ENCODE measurements at regions not wholly inside any gene's neighbourhood (a gene's known extent, or its start where the extent isn't known, plus 50 kb on each side); places are given as distances from the start of the nearest gene placed in this dataset.

DNA sequence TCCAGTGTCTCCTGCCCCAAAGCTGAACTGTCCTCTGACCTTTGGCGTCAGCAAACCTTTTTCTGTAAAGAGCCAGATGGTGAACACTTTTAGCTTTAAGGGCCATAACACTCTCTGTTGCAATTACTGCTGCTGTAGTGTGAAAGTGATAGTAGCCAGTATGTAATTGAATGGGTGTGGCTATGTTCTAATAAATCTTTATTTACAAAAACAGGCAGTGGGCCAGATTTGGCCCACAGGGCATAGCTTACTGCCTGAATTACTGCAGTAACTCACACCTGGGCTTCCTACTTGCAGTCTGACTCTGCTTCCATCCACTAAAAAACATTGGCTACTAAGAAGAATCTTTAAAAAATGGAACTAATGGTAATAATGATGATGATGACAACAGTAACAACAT lies 68.0 kb upstream of the SLC6A11 start:
- Histone ChIP-seq H3K36me3 (replicated peaks; ENCODE audit: control insufficient read depth, insufficient read depth, low read length) (no peaks in the 10 kb centered on the region), H3K27me3 (ENCODE audit: control insufficient read depth, insufficient read depth, low read length) (no peaks in the 10 kb centered on the region; the same call in 1 of the 2 replicates), H3K4me3 (ENCODE audit: insufficient read depth, low read depth, low read length) (no peak overlapping the region)
- DNase-seq: no peak

DNA sequence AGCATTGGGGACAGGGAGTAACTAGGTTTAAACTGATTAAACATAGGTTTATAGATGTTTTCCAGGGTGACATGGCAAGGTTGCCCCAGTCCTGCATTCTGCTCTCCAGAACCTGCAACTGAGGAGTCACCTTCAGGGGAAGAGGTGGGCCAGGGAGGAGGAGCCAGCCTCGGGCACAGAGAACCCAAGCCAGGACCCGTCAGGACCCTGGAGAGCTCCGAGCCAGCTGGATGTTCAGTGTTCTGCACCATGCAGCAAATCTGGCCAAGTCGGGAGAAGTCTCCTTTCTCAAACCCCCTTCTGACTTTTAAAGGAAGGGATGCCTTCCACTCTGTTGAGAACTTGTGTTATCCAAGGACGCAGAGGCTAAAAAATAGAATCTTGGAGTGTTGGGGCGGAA lies 62.1 kb upstream of the SLC6A11 start:
- H3K4me3 ChIP-seq (ENCODE audit: insufficient read depth, low read depth, low read length): no peak overlapping the region
- no peaks in the 10 kb centered on the region for H3K36me3 ChIP-seq (replicated peaks; ENCODE audit: control insufficient read depth, insufficient read depth, low read length)
- no peaks in the 10 kb centered on the region; the same call in 1 of the 2 replicates for H3K27me3 ChIP-seq (ENCODE audit: control insufficient read depth, insufficient read depth, low read length)
- peak; percentile 68 for DNase-seq

DNA sequence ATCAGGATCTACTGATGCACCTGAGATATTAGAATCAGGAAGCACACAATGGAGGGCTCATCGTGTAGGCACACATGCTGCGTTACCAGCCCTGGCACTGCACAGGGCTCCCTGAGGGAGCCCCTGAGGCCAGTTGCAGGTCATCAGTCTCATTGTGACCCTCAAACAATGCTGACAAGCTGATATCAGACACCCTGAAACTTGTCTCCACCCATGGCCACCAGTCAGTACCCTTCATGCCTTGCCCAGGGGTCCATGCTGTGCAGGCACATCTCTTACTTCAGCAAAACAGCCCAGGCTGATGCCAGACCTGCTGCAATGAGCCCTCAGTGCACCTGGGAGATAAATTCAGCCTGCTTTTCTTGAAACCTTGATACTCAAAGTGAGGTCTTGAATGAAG lies 59.5 kb upstream of the SLC6A11 start:
- DNase-seq: no peak
- Histone ChIP-seq H3K27me3 (ENCODE audit: control insufficient read depth, insufficient read depth, low read length) (no peaks in the 10 kb centered on the region), H3K36me3 (replicated peaks; ENCODE audit: control insufficient read depth, insufficient read depth, low read length) (no peaks in the 10 kb centered on the region), H3K4me3 (ENCODE audit: insufficient read depth, low read depth, low read length) (no peak overlapping the region)

DNA sequence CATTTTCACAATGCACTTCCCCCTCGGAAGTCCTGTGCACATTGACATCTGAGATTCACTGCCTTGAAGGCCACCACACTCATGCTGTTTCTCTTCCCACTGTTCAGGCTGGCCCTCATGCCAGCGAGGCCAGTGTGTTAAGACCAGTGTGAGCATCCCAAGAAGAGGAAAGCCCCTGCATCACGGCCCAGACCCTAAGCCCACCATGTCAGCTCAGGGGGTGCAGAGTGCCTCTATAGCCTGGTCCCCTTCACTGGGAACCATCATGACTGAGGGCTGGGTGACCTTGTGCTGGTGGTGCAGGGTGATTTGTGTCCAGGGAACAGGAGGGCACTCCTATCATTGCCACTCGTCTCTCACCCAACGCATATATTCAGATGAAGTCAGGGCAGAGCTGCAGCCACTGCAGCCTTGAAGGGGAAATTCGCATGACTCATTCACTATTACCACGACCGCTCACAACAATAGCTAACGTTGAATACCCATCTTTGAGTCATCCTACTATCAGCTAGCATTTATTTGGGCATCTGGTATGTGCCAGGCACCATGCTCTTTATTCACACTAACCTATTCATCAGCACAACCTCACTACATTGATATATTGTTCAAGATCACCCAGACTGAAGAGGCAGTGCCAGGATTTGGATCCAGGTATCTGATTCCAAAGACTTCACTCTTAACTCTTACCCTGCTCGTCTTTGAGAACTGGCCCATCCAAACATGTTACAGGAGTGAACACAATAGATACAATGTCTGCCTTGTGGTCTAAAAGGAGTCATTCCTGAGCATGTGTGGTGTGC lies 58.8 kb upstream of the SLC6A11 start:
- Histone ChIP-seq H3K27me3 (ENCODE audit: control insufficient read depth, insufficient read depth, low read length) (no peaks in the 10 kb centered on the region), H3K36me3 (replicated peaks; ENCODE audit: control insufficient read depth, insufficient read depth, low read length) (no peaks in the 10 kb centered on the region), H3K4me3 (ENCODE audit: insufficient read depth, low read depth, low read length) (no peak overlapping the region)
- DNase-seq: no peak

DNA sequence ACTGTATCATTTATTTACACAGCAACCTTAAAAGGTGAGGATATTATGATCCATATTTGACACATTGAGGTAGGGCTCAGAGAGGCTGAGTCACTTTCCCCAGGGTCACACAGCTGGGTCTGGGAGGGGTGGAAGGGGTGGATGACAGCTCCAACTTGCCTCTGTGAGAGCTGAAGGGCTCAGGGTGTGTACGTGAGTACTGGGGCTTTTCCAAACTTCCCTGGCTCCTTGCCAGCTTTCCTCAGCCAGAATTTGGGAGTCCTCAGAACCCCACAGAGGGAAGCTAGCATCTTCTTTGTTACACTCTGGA lies 58.3 kb upstream of the SLC6A11 start:
- DNase-seq: no peak
- Histone ChIP-seq H3K4me3 (ENCODE audit: insufficient read depth, low read depth, low read length) (no peak overlapping the region), H3K36me3 (replicated peaks; ENCODE audit: control insufficient read depth, insufficient read depth, low read length) (no peaks in the 10 kb centered on the region), H3K27me3 (ENCODE audit: control insufficient read depth, insufficient read depth, low read length) (no peaks in the 10 kb centered on the region)

DNA sequence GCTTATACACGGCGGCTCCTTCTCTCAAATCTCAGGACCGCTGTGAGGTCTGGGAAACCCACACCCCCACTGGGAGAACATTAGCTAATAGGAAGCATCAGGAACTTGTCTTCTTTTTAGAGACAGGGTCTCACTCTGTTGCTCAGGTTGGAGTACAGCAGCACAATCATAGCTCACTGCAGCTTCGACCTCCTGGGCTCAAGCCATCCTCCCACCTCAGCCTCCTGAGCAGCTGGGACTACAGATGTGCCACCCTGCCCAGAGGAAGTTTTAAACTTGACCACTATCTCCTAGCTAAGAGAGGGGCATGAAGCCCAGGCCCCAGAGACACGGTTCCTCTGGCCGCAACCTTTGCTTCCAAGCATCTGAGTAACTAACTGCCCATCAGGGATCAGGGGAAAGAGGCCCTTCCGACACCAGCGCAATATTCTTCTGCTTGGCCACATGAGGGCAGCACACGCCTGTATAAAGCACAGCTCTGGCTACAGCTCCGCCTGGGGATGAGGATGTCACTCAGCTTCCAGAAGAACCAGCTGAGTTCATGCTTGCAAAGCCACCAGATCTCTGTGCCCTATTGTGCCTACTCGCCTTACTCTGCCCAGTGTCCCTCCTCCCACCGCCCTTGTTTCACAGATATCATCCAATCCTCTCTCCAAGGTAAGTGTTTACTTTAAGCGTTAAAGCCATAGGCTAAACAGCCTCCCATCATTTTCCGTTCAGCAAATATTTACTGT lies 57.6 kb upstream of the SLC6A11 start:
- H3K36me3 ChIP-seq (replicated peaks; ENCODE audit: control insufficient read depth, insufficient read depth, low read length): no peaks in the 10 kb centered on the region
- no peak overlapping the region for H3K4me3 ChIP-seq (ENCODE audit: insufficient read depth, low read depth, low read length)
- H3K27me3 ChIP-seq (ENCODE audit: control insufficient read depth, insufficient read depth, low read length): no peaks in the 10 kb centered on the region
- peak; percentile 80 for DNase-seq

DNA sequence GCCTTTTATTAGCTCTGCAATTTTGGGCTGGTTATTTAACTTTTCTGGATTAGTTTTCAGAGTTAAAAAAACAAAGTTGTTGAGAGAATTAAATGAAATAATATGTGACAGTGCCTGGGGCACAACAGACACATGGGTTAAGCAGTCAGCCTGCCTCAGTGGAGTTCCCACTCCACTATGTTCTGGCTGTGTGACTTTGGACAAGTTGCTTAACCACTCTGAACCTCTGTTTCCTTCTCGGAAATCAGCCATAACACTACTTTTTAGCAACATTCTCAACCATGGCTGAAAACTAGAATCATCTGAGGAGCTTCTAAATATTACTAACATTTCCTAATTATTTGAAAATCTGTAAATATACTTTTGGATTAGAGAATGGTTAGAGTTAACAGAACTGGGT lies 56.5 kb upstream of the SLC6A11 start:
- no peak for DNase-seq
- Histone ChIP-seq H3K36me3 (replicated peaks; ENCODE audit: control insufficient read depth, insufficient read depth, low read length) (no peaks in the 10 kb centered on the region), H3K4me3 (ENCODE audit: insufficient read depth, low read depth, low read length) (no peak overlapping the region), H3K27me3 (ENCODE audit: control insufficient read depth, insufficient read depth, low read length) (no peaks in the 10 kb centered on the region)

DNA sequence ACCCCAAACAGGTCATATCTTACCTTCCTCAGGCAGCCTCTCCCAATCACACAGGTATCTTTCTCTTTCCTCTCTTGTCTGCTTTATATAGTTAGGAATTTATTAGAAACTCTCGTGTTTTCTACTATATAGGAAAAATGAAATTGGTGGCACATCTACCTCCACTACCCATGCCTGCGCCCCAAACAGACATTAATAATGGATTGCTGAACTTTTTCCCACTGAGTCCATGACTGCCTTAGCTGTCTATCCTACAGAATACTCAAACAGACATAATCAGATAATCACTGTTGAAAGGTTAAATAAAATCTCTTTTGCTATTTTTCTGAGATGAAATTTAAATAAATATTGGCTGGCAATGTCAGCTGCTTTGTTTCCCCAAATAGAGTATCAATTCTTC lies 55.8 kb upstream of the SLC6A11 start:
- no peak for DNase-seq
- no peak overlapping the region for H3K4me3 ChIP-seq (ENCODE audit: insufficient read depth, low read depth, low read length)
- H3K27me3 ChIP-seq (ENCODE audit: control insufficient read depth, insufficient read depth, low read length): no peaks in the 10 kb centered on the region
- no peaks in the 10 kb centered on the region for H3K36me3 ChIP-seq (replicated peaks; ENCODE audit: control insufficient read depth, insufficient read depth, low read length)

DNA sequence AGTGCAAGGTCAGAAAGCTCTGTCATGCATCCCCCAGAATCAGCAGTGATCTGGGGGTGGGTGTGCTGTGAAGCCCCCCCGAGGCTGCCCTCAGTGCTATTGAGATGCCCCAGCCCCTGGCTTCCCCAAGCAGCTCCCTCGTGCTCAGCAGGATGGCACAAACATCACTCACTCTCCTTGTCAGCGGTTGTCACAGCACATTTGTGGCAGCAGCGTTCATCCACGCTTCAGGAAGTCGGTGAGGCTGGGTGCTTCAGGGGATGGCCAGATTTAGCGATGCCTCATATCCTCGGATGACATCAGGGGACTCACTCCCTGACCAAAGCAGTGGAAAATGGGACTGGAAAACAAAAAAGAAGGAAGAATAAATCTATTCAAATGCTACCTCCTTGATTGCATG lies 54.4 kb upstream of the SLC6A11 start:
- H3K27me3 ChIP-seq (ENCODE audit: control insufficient read depth, insufficient read depth, low read length): no peaks in the 10 kb centered on the region
- H3K36me3 ChIP-seq (replicated peaks; ENCODE audit: control insufficient read depth, insufficient read depth, low read length): no peaks in the 10 kb centered on the region
- DNase-seq: no peak
- no peak overlapping the region for H3K4me3 ChIP-seq (ENCODE audit: insufficient read depth, low read depth, low read length)

DNA sequence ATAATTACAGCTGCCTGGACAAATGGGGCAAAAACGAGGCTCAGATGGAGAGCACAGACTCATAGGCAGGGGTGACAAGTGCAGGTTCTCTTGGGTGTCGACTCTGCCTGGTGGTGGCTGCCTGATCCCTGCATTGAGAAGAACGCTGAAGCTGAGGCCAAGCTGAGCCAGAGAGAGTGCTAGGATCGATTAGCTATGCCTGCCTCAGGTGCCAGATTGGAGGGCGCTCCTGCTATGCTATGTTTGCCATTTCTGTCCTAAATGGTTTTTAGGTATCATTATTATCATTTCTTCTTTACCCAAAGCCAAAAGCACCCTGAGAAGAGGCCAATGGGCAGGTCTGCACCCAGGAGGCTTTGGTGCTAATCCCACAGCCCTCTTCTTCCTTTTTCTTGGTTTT lies 53.9 kb upstream of the SLC6A11 start:
- Histone ChIP-seq H3K27me3 (ENCODE audit: control insufficient read depth, insufficient read depth, low read length) (no peaks in the 10 kb centered on the region), H3K36me3 (replicated peaks; ENCODE audit: control insufficient read depth, insufficient read depth, low read length) (no peaks in the 10 kb centered on the region), H3K4me3 (ENCODE audit: insufficient read depth, low read depth, low read length) (no peak overlapping the region)
- DNase-seq: no peak

DNA sequence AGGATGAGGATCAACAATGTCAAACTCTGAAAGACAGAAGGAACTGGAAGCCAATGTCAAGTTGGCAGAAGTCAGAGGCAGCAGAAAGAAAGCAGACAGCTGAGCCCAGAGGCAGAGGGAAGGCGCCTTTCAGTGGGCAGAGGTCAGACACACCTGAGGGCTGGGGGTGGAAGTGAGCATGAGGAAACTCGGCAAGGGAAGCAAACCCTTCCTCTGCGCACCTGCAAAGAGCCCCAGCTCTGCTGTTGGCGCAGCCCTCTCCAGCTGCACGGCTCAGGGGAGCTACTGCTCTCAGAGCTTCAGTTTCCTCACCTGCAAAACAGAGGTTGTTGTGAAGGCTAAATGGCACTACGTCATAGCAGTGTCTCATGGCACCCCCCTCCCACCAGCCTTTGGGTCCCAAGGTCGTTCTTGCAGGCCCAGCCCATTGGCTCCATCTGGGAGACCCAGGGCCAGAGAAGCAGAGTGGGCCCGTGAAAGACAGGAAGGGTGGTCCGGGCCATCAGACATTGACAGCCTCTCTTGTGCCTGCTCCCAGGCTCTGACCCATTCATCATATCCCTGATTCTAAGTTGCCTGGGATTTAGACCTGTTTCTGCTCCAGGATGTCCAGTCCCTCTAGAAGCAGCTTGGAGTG lies 53.3 kb upstream of the SLC6A11 start:
- no peak for DNase-seq
- Histone ChIP-seq H3K27me3 (ENCODE audit: control insufficient read depth, insufficient read depth, low read length) (no peaks in the 10 kb centered on the region), H3K4me3 (ENCODE audit: insufficient read depth, low read depth, low read length) (no peak overlapping the region), H3K36me3 (replicated peaks; ENCODE audit: control insufficient read depth, insufficient read depth, low read length) (no peaks in the 10 kb centered on the region)

DNA sequence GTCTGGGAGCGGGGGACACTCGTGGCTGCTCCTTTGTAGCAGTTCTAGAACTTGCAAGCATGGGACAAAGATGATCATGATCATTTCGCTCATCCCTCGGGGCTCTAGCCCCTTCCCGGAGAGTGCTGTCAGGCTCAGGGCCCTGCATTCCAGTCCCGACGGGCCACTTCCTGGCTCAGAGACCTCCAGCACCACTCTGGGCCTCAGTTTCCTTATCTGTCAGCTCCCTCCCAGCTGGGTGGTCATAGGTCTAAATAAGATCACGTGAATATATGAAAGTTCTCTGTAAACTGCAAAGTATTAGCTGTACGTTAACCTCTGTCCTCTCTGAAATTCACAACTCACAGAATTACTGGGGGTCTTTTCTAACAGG lies 52.8 kb upstream of the SLC6A11 start:
- no peak for DNase-seq

DNA sequence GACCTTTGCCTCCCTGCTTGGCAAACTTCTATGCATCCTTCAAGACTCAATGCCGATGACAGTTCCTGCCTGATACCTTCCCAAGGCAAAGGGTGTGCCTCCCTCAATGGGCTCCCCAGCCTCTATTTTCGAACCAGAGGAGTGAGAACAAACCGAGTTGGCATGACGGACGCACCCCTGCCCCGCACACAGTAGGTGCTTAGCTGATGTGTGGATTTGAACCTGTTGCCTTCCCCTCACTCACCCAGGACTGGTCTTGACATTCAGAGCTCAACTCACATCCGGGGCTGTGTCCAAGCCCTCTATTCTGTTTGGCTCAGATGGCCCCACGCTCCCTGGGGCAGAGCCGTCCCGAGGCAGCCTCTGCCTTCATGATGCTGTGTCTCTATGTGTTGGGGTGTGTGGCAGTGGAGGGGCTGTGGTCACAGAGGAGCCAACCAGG lies 52.2 kb upstream of the SLC6A11 start:
- no peak overlapping the region for H3K4me3 ChIP-seq (ENCODE audit: insufficient read depth, low read depth, low read length)
- H3K27me3 ChIP-seq (ENCODE audit: control insufficient read depth, insufficient read depth, low read length): no peaks in the 10 kb centered on the region
- H3K36me3 ChIP-seq (replicated peaks; ENCODE audit: control insufficient read depth, insufficient read depth, low read length): no peaks in the 10 kb centered on the region
- no peak for DNase-seq

More for the DNA sequence above, 52.8 kb upstream of the SLC6A11 start:
- Histone ChIP-seq H3K36me3 (replicated peaks; ENCODE audit: control insufficient read depth, insufficient read depth, low read length) (no peaks in the 10 kb centered on the region), H3K4me3 (ENCODE audit: insufficient read depth, low read depth, low read length) (no peak overlapping the region), H3K27me3 (ENCODE audit: control insufficient read depth, insufficient read depth, low read length) (no peaks in the 10 kb centered on the region)

DNA sequence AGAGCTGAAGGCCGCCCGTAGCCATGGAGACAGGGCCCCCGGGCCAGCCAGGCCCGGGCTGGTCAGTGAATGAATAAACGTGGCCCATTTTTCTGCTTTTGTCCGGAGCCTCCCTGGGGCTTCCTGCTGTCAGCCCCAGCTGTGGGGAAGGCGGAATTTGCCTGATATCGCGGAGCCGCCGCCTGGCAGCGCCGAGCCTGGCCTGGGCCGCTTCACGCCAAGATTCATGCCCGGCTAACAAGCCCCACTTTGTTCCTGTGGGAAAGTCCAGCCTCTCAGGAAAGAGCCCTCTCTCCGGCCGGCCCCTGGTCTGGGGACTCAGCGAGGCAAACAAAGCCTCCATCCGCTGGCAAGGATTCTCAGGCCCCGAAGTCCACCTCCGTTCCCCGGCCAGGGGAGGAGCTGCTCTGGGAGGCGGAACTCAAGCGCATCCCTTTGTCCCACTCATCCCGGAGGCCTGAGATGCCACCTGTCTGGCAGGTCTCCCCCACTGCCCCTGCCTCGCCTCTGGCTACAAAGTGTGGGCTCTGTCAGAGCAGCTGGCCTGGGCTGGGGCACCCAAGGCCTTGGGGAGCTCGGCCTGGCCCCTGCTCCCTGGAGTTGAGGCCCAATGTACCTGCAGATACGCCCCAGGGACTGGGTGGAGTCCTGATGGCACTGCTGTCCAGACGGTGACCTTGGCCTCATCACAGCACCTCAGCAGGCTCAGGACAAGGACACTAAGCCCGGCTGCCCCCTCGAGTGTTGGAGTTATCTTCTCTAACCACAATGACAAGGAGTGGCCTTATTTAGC lies 51.6 kb upstream of the SLC6A11 start:
- no peak overlapping the region for H3K4me3 ChIP-seq (ENCODE audit: insufficient read depth, low read depth, low read length)
- peak; percentile 83 for DNase-seq
- no peaks in the 10 kb centered on the region for H3K36me3 ChIP-seq (replicated peaks; ENCODE audit: control insufficient read depth, insufficient read depth, low read length)
- no peaks in the 10 kb centered on the region for H3K27me3 ChIP-seq (ENCODE audit: control insufficient read depth, insufficient read depth, low read length)
